GM18861 (cell line): ENCODE measurements at regions not wholly inside any gene's neighbourhood (a gene's known extent, or its start where the extent isn't known, plus 50 kb on each side); places are given as distances from the start of the nearest gene placed in this dataset.

ENCODE experiments used
- ATAC-seq: cut with Tn5 transposase; IDR thresholded peaks from one replicate; pipeline ENCODE4 v1.9.1; 2021; ENCODE audit not compliant: unreplicated experiment

- ATAC-seq, result no peak
These were observed 312.8 kb upstream of the JAG1 start for GRCh38 chr20:10986586-10986985.

- no peak for ATAC-seq
These were observed 314.0 kb upstream of the JAG1 start for GRCh38 chr20:10987651-10988383.

GRCh38 chr20:10990625-10991382 lies 317.0 kb upstream of the JAG1 start:
- ATAC-seq, result no peak

GRCh38 chr20:10992731-10993130 lies 318.9 kb upstream of the JAG1 start:
- ATAC-seq, result no peak

GRCh38 chr20:10994991-10995700 lies 321.3 kb upstream of the JAG1 start:
- ATAC-seq, result no peak

GRCh38 chr20:10998476-10998875 lies 324.7 kb upstream of the JAG1 start:
- ATAC-seq, result no peak

- ATAC-seq, result no peak
These were observed 326.6 kb upstream of the JAG1 start for GRCh38 chr20:11000416-11000815.

GRCh38 chr20:11001302-11001701 lies 327.5 kb upstream of the JAG1 start:
- no peak for ATAC-seq

- ATAC-seq, result no peak
These were observed 328.2 kb upstream of the JAG1 start for GRCh38 chr20:11001764-11002540.

- ATAC-seq, result no peak
These were observed 329.5 kb upstream of the JAG1 start for GRCh38 chr20:11003341-11003740.

GRCh38 chr20:11008444-11009033 lies 334.7 kb upstream of the JAG1 start:
- ATAC-seq, result no peak

- no peak for ATAC-seq
These were observed 337.9 kb upstream of the JAG1 start for GRCh38 chr20:11011653-11012052.

- ATAC-seq, result no peak
These were observed 339.2 kb upstream of the JAG1 start for GRCh38 chr20:11012975-11013374.

GRCh38 chr20:11013801-11014200 lies 340.0 kb upstream of the JAG1 start:
- ATAC-seq, result no peak

GRCh38 chr20:11015440-11015839 lies 341.6 kb upstream of the JAG1 start:
- ATAC-seq, result no peak

- no peak for ATAC-seq
These were observed 343.6 kb upstream of the JAG1 start for GRCh38 chr20:11017446-11017845.

- ATAC-seq, result no peak
These were observed 344.9 kb upstream of the JAG1 start for GRCh38 chr20:11018668-11019170.

GRCh38 chr20:11020712-11021111 lies 346.9 kb upstream of the JAG1 start:
- no peak for ATAC-seq

- no peak for ATAC-seq
These were observed 353.4 kb upstream of the JAG1 start for GRCh38 chr20:11027224-11027623.

GRCh38 chr20:11030351-11030750 lies 356.6 kb upstream of the JAG1 start:
- no peak for ATAC-seq

GRCh38 chr20:11031300-11031699 lies 357.5 kb upstream of the JAG1 start:
- no peak for ATAC-seq
